Suprapubic skin (tissue), 3 donors: ENCODE measurements at regions not wholly inside any gene's neighbourhood (a gene's known extent, or its start where the extent isn't known, plus 50 kb on each side); places are given as distances from the start of the nearest gene placed in this dataset.

ENCODE experiments used
- CTCF ChIP-seq, 2 donors: fragments of 200-600 bp in 1 of 2; fragments of 450-650 bp in 1 of 2; sonication (generic) in 1 of 2; IDR thresholded peaks; one replicate each; pipeline ENCODE4 v1.5.1; 2016 to 2019; ENCODE audit warnings: antibody characterized with exemption in 2 of 2, mild to moderate bottlenecking in 1 of 2, moderate library complexity in 1 of 2
- POLR2A ChIP-seq, 2 donors: fragments of 450-650 bp; IDR thresholded peaks; one replicate each; pipeline ENCODE4 v1.6.1; 2017; ENCODE audit warnings: antibody characterized with exemption in 2 of 2, mild to moderate bottlenecking in 2 of 2, moderate library complexity in 2 of 2

GRCh38 chr5:5644249-5644648 is 221.8 kb downstream of the ICE1 start:
- TF ChIP-seq POLR2A (IDR thresholded peaks at IDR 0.05) (no peak), CTCF (IDR thresholded peaks at IDR 0.05) (no peak)
